Trophoblast cell (in vitro differentiated cells and primary cell): ENCODE measurements at regions not wholly inside any gene's neighbourhood (a gene's known extent, or its start where the extent isn't known, plus 50 kb on each side); places are given as distances from the start of the nearest gene placed in this dataset.
A peak's percentile ranks its signal among the peaks of the same experiment; 100 is the strongest.

Experiments
- DNase-seq, 2 donors: peaks; one replicate each; pipeline ENCODE4 v3.0.0-alpha.2; 2016
- H2AFZ ChIP-seq: 2 replicates; pipeline ENCODE4 v1.6.1; 2013; ENCODE audit warnings: low read length, moderate library complexity, mild to moderate bottlenecking; ENCODE audit not compliant: insufficient read depth, poor library complexity
- H2AK5ac ChIP-seq: 2 replicates; pipeline ENCODE4 v1.6.1; 2013; ENCODE audit warnings: mild to moderate bottlenecking, low read length
- H2BK120ac ChIP-seq: 2 replicates; pipeline ENCODE4 v1.6.1; 2013; ENCODE audit warnings: low read length, mild to moderate bottlenecking, moderate library complexity; ENCODE audit not compliant: insufficient read depth, poor library complexity
- H2BK12ac ChIP-seq: 2 replicates; pipeline ENCODE4 v1.6.1; 2013; ENCODE audit warnings: mild to moderate bottlenecking, low read length, moderate library complexity
- H2BK5ac ChIP-seq: 2 replicates; pipeline ENCODE4 v1.6.1; 2013; ENCODE audit warnings: low read length, low read depth, moderate library complexity, mild to moderate bottlenecking; ENCODE audit not compliant: poor library complexity
- H3K14ac ChIP-seq: 2 replicates; pipeline ENCODE4 v1.6.1; 2013; ENCODE audit warnings: mild to moderate bottlenecking, low read length
- H3K18ac ChIP-seq: 2 replicates; pipeline ENCODE4 v1.6.1; 2013; ENCODE audit warnings: mild to moderate bottlenecking, low read length
- H3K23ac ChIP-seq: 2 replicates; pipeline ENCODE4 v1.6.1; 2013; ENCODE audit warnings: low read length
- H3K27ac ChIP-seq: 2 replicates; pipeline ENCODE4 v1.5.1; 2013; ENCODE audit warnings: low read depth, mild to moderate bottlenecking, inconsistent platforms, low read length, moderate library complexity
- H3K27me3 ChIP-seq: 2 replicates; pipeline ENCODE4 v1.6.1; 2013; ENCODE audit warnings: inconsistent platforms, mild to moderate bottlenecking, low read length, moderate library complexity; ENCODE audit not compliant: insufficient read depth
- H3K36me3 ChIP-seq, 2 experiments: 1 replicate in 1 of 2; 2 replicates in 1 of 2; pipeline ENCODE4 v1.6.1; 2013; ENCODE audit warnings: low read length in 2 of 2, mild to moderate bottlenecking in 2 of 2, moderate library complexity in 1 of 2; ENCODE audit not compliant: insufficient read depth in 2 of 2, control insufficient read depth in 1 of 2
- H3K4ac ChIP-seq: 2 replicates; pipeline ENCODE4 v1.6.1; 2013; ENCODE audit warnings: low read depth, mild to moderate bottlenecking, low read length, moderate library complexity
- H3K4me1 ChIP-seq, 2 experiments: 1 replicate in 1 of 2; 2 replicates in 1 of 2; pipeline ENCODE4 v1.6.1; 2013; ENCODE audit warnings: low read length in 2 of 2, mild to moderate bottlenecking in 2 of 2, moderate library complexity in 1 of 2; ENCODE audit not compliant: insufficient read depth in 2 of 2, control insufficient read depth in 1 of 2
- H3K4me2 ChIP-seq: 2 replicates; pipeline ENCODE4 v1.6.1; 2013; ENCODE audit warnings: inconsistent platforms, mild to moderate bottlenecking, low read length, moderate library complexity
- H3K4me3 ChIP-seq: 2 replicates; pipeline ENCODE4 v1.5.1; 2013; ENCODE audit warnings: mild to moderate bottlenecking, low read depth, low read length, inconsistent platforms
- H3K79me1 ChIP-seq: one replicate; pipeline ENCODE4 v1.6.1; 2013; ENCODE audit warnings: low read length
- H3K79me2 ChIP-seq: 2 replicates; pipeline ENCODE4 v1.6.1; 2013; ENCODE audit warnings: low read length, mild to moderate bottlenecking; ENCODE audit not compliant: control insufficient read depth, insufficient read depth, poor library complexity
- H3K9ac ChIP-seq: 2 replicates; pipeline ENCODE4 v1.6.1; 2013; ENCODE audit warnings: mild to moderate bottlenecking, low read length
- H3K9me3 ChIP-seq: 2 replicates; pipeline ENCODE4 v1.6.1; 2013; ENCODE audit warnings: low read depth, mild to moderate bottlenecking, control low read depth, inconsistent platforms, low read length; ENCODE audit not compliant: insufficient read depth
- H4K12ac ChIP-seq: 2 replicates; pipeline ENCODE4 v1.6.1; 2013; ENCODE audit warnings: low read depth, mild to moderate bottlenecking, low read length, moderate library complexity
- H4K8ac ChIP-seq: 2 replicates; pipeline ENCODE4 v1.6.1; 2013; ENCODE audit warnings: low read depth, mild to moderate bottlenecking, low read length, moderate library complexity
- H4K91ac ChIP-seq: one replicate; pipeline ENCODE4 v1.6.1; 2013; ENCODE audit warnings: low read depth, mild to moderate bottlenecking, low read length, moderate library complexity
- WGBS: extraction: QIAGEN DNeasy Blood & Tissue Kit; methylation state at CpG from one replicate; pipeline ENCODE4 v1.1.7; 2013; ENCODE audit warnings: missing lambda C conversion rate; ENCODE audit not compliant: insufficient read length, insufficient coverage; ENCODE audit errors: extremely low coverage; 5-methylcytosine and 5-hydroxymethylcytosine counted together

DNA sequence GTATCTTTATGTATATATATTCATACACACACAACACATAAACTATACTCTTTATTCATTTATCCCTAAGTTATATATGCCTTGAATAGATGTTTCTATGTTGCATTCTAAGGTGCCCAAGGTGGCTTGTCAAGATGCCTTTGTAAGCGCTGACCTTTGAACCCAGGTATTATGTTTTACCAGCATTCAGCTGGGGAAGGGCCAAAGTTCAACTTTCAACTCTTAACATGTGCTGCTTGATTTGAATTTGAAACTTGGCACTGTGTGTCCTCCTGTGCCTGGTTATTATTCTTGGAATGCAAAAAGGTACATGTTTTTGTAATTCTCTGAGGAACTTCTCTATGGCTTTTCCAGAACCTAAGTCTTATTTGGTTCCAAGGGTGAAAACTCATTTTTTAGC, 146.5 kb downstream of the EDN1 start:
- DNase-seq, result no peak
- no peak overlapping the region for H2BK120ac ChIP-seq
- H2AFZ ChIP-seq, result no peak overlapping the region
- H3K14ac ChIP-seq, result no peak overlapping the region
- no peak overlapping the region for H3K4me2 ChIP-seq
- no peaks in the 10 kb centered on the region for H3K4me1 ChIP-seq
- no peaks in the 10 kb centered on the region for H3K79me1 ChIP-seq
- no peak overlapping the region for H3K9ac ChIP-seq
- no peaks in the 10 kb centered on the region for H3K36me3 ChIP-seq
- no peak overlapping the region for H3K23ac ChIP-seq
- no peak overlapping the region for H4K12ac ChIP-seq
- no peak overlapping the region for H4K8ac ChIP-seq
- H3K4ac ChIP-seq, result no peak overlapping the region
- no peak overlapping the region for H3K18ac ChIP-seq
- H3K27ac ChIP-seq, result no peak overlapping the region
- no peak overlapping the region for H2BK12ac ChIP-seq
- no peaks in the 10 kb centered on the region for H3K27me3 ChIP-seq
- no CpG with 5 or more reads among the region's 1 CpG for WGBS
- H2AK5ac ChIP-seq, result no peak overlapping the region
- no peak overlapping the region for H2BK5ac ChIP-seq
- no peak overlapping the region for H3K4me3 ChIP-seq
- no peak overlapping the region for H4K91ac ChIP-seq
- H3K79me2 ChIP-seq, result no peaks in the 10 kb centered on the region
- no peaks in the 10 kb centered on the region for H3K9me3 ChIP-seq

DNA sequence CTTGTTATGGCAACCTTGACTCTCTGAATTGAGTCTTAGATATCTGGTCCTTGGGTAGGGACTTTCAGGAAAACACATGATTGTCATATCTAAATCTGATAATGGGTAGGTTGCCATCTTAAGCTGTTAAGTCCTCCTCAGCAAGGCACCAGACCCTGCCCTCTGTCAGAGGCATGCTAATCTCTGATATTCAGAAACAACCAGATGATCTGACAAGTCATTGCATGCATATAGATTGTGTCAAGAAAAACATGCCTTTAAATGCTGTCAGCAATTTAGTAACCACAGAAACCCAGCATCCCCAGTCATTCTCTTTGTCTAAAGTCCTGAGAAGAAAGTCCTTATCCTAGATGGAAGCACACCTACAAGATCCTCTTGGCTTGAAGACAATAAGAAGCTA, 149.1 kb downstream of the EDN1 start:
- Histone ChIP-seq H3K23ac (no peak overlapping the region), H2AK5ac (no peak overlapping the region), H4K12ac (no peak overlapping the region), H3K9ac (no peak overlapping the region), H4K8ac (no peak overlapping the region), H3K9me3 (no peaks in the 10 kb centered on the region), H3K79me2 (no peaks in the 10 kb centered on the region), H3K36me3 (no peaks in the 10 kb centered on the region), H3K27ac (no peak overlapping the region), H2BK5ac (no peak overlapping the region), H3K14ac (no peak overlapping the region), H4K91ac (no peak overlapping the region), H3K27me3 (no peaks in the 10 kb centered on the region), H3K4me2 (no peak overlapping the region), H2BK120ac (no peak overlapping the region), H3K4ac (no peak overlapping the region), H2BK12ac (no peak overlapping the region), H3K79me1 (no peaks in the 10 kb centered on the region), H3K18ac (no peak overlapping the region), H3K4me1 (no peaks in the 10 kb centered on the region), H3K4me3 (no peak overlapping the region), H2AFZ (no peak overlapping the region)
- DNase-seq, result no peak

DNA sequence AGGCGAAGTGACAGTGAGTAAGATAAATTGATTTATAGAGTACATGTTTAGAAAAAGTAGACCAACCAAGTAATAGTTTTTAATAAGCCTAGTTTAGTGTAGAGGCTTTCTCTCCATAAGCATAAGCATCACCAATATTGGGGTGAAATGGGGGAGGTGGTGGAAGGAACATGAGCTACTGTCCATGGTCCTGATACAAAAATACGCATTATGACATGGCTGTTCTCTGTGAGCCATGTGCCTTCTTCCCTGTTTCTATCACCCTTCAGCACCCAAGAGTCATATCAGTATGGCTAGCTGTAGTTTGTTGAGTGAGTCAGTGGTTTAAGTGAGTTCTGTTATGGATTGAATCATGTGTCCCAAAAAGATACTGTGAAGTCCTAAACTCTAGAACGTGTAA, 150.8 kb downstream of the EDN1 start:
- no peak overlapping the region for H2BK120ac ChIP-seq
- no peak overlapping the region for H4K12ac ChIP-seq
- no peak overlapping the region for H3K18ac ChIP-seq
- no peak for DNase-seq
- H3K9me3 ChIP-seq, result no peaks in the 10 kb centered on the region
- H3K27me3 ChIP-seq, result no peaks in the 10 kb centered on the region
- no peak overlapping the region for H3K4ac ChIP-seq
- no peak overlapping the region for H4K8ac ChIP-seq
- no peak overlapping the region for H3K4me3 ChIP-seq
- H3K23ac ChIP-seq, result no peak overlapping the region
- no peak overlapping the region for H2BK12ac ChIP-seq
- H3K4me1 ChIP-seq, result no peaks in the 10 kb centered on the region
- H3K9ac ChIP-seq, result no peak overlapping the region
- H3K27ac ChIP-seq, result no peak overlapping the region
- WGBS, result no CpG with 5 or more reads among the region's 3 CpGs
- no peaks in the 10 kb centered on the region for H3K79me1 ChIP-seq
- no peak overlapping the region for H2AK5ac ChIP-seq
- H3K4me2 ChIP-seq, result no peak overlapping the region
- no peak overlapping the region for H4K91ac ChIP-seq
- H3K14ac ChIP-seq, result no peak overlapping the region
- no peaks in the 10 kb centered on the region for H3K36me3 ChIP-seq
- H3K79me2 ChIP-seq, result no peaks in the 10 kb centered on the region
- no peak overlapping the region for H2AFZ ChIP-seq
- H2BK5ac ChIP-seq, result no peak overlapping the region

DNA sequence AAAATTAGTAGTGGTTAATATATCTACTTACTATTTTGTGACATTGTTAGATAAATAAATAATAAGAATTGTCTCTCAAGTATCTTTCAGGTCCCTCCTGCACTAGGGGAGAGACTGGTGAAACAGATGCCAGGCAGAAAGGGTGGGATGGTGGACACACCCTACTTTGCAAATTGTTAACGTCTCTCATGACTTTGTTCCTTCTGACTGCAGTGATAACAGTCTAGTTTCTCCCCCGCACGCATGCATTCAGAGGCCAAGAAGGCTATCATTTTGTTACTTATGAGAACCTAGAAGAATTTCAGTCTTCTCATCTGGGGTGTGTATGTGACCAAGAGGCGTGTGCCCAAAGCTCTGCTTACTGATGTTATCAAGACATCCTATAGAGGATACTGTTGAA, 152.3 kb downstream of the EDN1 start:
- no CpG with 5 or more reads among the region's 4 CpGs for WGBS
- H4K8ac ChIP-seq, result no peak overlapping the region
- H3K27ac ChIP-seq, result no peak overlapping the region
- H3K4ac ChIP-seq, result no peak overlapping the region
- H3K9ac ChIP-seq, result no peak overlapping the region
- no peaks in the 10 kb centered on the region for H3K79me1 ChIP-seq
- no peak overlapping the region for H2AFZ ChIP-seq
- H2BK5ac ChIP-seq, result no peak overlapping the region
- H4K91ac ChIP-seq, result no peak overlapping the region
- H3K23ac ChIP-seq, result no peak overlapping the region
- no peak overlapping the region for H2BK120ac ChIP-seq
- H3K18ac ChIP-seq, result no peak overlapping the region
- no peak overlapping the region for H3K14ac ChIP-seq
- no peaks in the 10 kb centered on the region for H3K27me3 ChIP-seq
- H3K79me2 ChIP-seq, result no peaks in the 10 kb centered on the region
- H3K4me2 ChIP-seq, result no peak overlapping the region
- no peak overlapping the region for H2AK5ac ChIP-seq
- no peaks in the 10 kb centered on the region for H3K36me3 ChIP-seq
- no peaks in the 10 kb centered on the region for H3K4me1 ChIP-seq
- H3K9me3 ChIP-seq, result no peaks in the 10 kb centered on the region
- H3K4me3 ChIP-seq, result no peak overlapping the region
- DNase-seq, result no peak
- no peak overlapping the region for H4K12ac ChIP-seq
- no peak overlapping the region for H2BK12ac ChIP-seq

DNA sequence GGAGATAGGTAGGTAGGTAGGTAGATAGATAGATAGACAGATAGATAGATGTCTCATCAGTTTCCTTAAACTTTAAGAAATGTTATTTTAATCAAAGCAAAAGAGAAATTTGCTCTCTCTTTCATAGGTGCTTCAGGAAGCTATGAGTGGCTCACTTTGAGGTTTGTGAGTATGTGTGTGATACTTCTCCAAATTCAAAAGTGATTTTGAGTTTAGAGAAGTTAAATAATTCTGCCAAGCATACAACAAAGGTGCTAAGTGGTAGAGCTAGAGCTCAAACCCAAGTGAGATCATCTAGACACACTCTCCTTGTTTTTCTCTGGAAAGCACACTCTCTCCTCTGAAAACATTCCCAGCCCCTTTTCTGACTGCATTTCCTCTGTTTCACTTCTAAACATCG, 156.2 kb downstream of the EDN1 start:
- WGBS, result no CpG with 5 or more reads among the region's 1 CpG
- H3K9ac ChIP-seq, result no peak overlapping the region
- no peak overlapping the region for H2AFZ ChIP-seq
- no peak overlapping the region for H3K14ac ChIP-seq
- H3K4me3 ChIP-seq, result no peak overlapping the region
- H3K23ac ChIP-seq, result peak overlapping the region; percentile 59
- no peak overlapping the region for H4K8ac ChIP-seq
- no peaks in the 10 kb centered on the region for H3K9me3 ChIP-seq
- no peak overlapping the region for H2BK5ac ChIP-seq
- no peaks in the 10 kb centered on the region for H3K79me2 ChIP-seq
- no peaks in the 10 kb centered on the region for H3K79me1 ChIP-seq
- no peak overlapping the region for H3K18ac ChIP-seq
- no peak overlapping the region for H2BK120ac ChIP-seq
- no peak overlapping the region for H2AK5ac ChIP-seq
- H4K12ac ChIP-seq, result no peak overlapping the region
- H3K27ac ChIP-seq, result no peak overlapping the region
- no peaks in the 10 kb centered on the region for H3K27me3 ChIP-seq
- no peaks in the 10 kb centered on the region for H3K36me3 ChIP-seq
- H3K4me1 ChIP-seq, result no peaks in the 10 kb centered on the region
- no peak overlapping the region for H3K4me2 ChIP-seq
- DNase-seq, result no peak
- no peak overlapping the region for H2BK12ac ChIP-seq
- no peak overlapping the region for H3K4ac ChIP-seq
- no peak overlapping the region for H4K91ac ChIP-seq
